ENCODE measurements at regions not wholly inside any gene's neighbourhood (a gene's known extent, or its start where the extent isn't known, plus 50 kb on each side); places are given as distances from the start of the nearest gene placed in this dataset.

DNA sequence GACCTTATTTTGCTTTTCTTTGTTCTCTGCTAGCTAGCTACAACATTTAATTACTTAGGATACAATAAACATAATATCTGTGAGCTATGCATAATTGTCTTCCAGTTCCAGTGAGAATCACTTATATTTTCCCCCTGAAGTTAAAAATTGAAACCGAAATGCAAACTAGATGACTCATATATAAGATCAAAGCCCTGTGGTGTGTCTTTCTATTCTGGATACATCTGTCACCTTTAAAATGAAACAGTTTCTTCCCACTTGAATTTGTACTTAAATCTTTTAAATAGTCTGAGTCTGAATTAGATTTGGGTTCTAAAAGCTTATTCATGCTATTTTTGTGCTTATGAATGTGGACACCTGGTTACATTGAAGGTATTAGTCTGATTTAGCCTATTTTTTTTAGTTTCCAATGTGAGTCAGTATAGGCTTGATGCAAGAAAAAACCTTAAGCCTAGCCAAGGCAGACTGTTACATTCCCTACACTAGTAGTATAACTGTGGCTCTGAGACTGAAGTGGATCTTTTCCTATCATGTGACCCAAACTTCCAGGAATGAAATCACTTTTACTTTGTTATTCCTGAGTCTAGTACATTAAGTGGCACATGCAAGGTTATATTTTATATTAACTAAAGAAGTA is 703.5 kb upstream of the RGMB start:
- ChIA-PET POLR2A (ENCODE audit: low non-redundant PET) (no interaction called here), CTCF (no interaction called here)
- DNase-seq (ENCODE audit: low spot score): no peak
- Histone ChIP-seq H3K4me3 (ENCODE audit: low read depth, low read length, poor library complexity, severe bottlenecking) (no peak overlapping the region), H3K36me3 (ENCODE audit: insufficient read depth, low read length, poor library complexity, severe bottlenecking) (no peaks in the 10 kb centered on the region), H3K27me3 (replicated peaks; ENCODE audit: insufficient read depth, low read depth, low read length, poor library complexity) (peaks cover 3% of the 10 kb centered on the region), H3K9me3 (ENCODE audit: low read depth, low read length, poor library complexity, severe bottlenecking) (no peaks in the 10 kb centered on the region), H3K4me1 (ENCODE audit: insufficient read depth, low read length, poor library complexity, severe bottlenecking) (no peaks in the 10 kb centered on the region), H3K27ac (ENCODE audit: low read depth, low read length, poor library complexity, severe bottlenecking) (no peak overlapping the region)
- no TSS peak for BruUV-seq (replicated peaks)
- intact Hi-C loops (cut with micrococcal nuclease; ENCODE audit: unreplicated experiment): no loop called here
- TF ChIP-seq CTCF (conservative IDR thresholded peaks at IDR 0.05; ENCODE audit: low read depth, low read length): no peak
- TF ChIP-seq EZH2 (IDR thresholded peaks at IDR 0.05; ENCODE audit: borderline replicate concordance, low read depth, low read length, poor library complexity, severe bottlenecking): no peak

- H3K36me3 ChIP-seq (ENCODE audit: insufficient read depth, low read length, poor library complexity, severe bottlenecking): no peaks in the 10 kb centered on the region
- no peak overlapping the region for H3K4me3 ChIP-seq (ENCODE audit: low read depth, low read length, poor library complexity, severe bottlenecking)
- H3K27me3 ChIP-seq (replicated peaks; ENCODE audit: insufficient read depth, low read depth, low read length, poor library complexity): peaks cover 3% of the 10 kb centered on the region
- no peaks in the 10 kb centered on the region for H3K9me3 ChIP-seq (ENCODE audit: low read depth, low read length, poor library complexity, severe bottlenecking)
- H3K27ac ChIP-seq (ENCODE audit: low read depth, low read length, poor library complexity, severe bottlenecking): no peak overlapping the region
- ChIA-PET CTCF (no interaction called here), POLR2A (ENCODE audit: low non-redundant PET) (no interaction called here)
- no TSS peak for BruUV-seq (replicated peaks)
- intact Hi-C loops (cut with micrococcal nuclease; ENCODE audit: unreplicated experiment): no loop called here
- TF ChIP-seq EZH2 (IDR thresholded peaks at IDR 0.05; ENCODE audit: borderline replicate concordance, low read depth, low read length, poor library complexity, severe bottlenecking) (no peak), CTCF (conservative IDR thresholded peaks at IDR 0.05; ENCODE audit: low read depth, low read length) (no peak)
- DNase-seq (ENCODE audit: low spot score): no peak
- H3K4me1 ChIP-seq (ENCODE audit: insufficient read depth, low read length, poor library complexity, severe bottlenecking): no peaks in the 10 kb centered on the region
Measured at GRCh38 chr5:98072921-98073320, 700.5 kb upstream of the RGMB start.

DNA sequence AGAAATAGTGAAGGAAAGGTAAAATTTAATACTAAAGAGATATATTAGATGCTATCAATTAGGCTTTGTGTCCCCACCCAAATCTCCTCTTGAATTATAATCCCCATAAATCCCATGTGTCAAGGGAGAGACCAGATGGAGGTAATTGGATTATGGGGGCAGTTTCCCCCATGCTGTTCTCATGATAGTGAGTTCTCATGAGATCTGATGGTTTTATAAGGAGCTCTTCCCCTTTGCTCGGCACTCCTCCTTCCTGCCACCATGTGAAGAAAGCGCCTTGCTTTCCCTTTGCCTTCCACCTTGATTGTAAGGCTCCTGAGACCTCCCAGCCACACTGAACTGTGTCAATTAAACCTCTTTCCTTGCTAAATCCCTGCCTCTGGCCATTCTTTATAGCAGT is 697.0 kb upstream of the RGMB start:
- POLR2A ChIA-PET (ENCODE audit: low non-redundant PET): no interaction called here
- BruUV-seq (replicated peaks): no TSS peak
- peak; percentile 12 for DNase-seq (ENCODE audit: low spot score)
- CTCF ChIA-PET: no interaction called here
- intact Hi-C loops (cut with micrococcal nuclease; ENCODE audit: unreplicated experiment): no loop called here
- TF ChIP-seq CTCF (conservative IDR thresholded peaks at IDR 0.05; ENCODE audit: low read depth, low read length) (no peak), EZH2 (IDR thresholded peaks at IDR 0.05; ENCODE audit: borderline replicate concordance, low read depth, low read length, poor library complexity, severe bottlenecking) (no peak)
- H3K27me3 ChIP-seq (replicated peaks; ENCODE audit: insufficient read depth, low read depth, low read length, poor library complexity): peaks cover 2% of the 10 kb centered on the region
- H3K27ac ChIP-seq (ENCODE audit: low read depth, low read length, poor library complexity, severe bottlenecking): no peak overlapping the region
- no peak overlapping the region for H3K4me3 ChIP-seq (ENCODE audit: low read depth, low read length, poor library complexity, severe bottlenecking)
- H3K4me1 ChIP-seq (ENCODE audit: insufficient read depth, low read length, poor library complexity, severe bottlenecking): no peaks in the 10 kb centered on the region
- H3K36me3 ChIP-seq (ENCODE audit: insufficient read depth, low read length, poor library complexity, severe bottlenecking): no peaks in the 10 kb centered on the region
- H3K9me3 ChIP-seq (ENCODE audit: low read depth, low read length, poor library complexity, severe bottlenecking): no peaks in the 10 kb centered on the region
